Fibroblast of peridontal ligament (primary cell): ENCODE measurements at regions not wholly inside any gene's neighbourhood (a gene's known extent, or its start where the extent isn't known, plus 50 kb on each side); places are given as distances from the start of the nearest gene placed in this dataset.

Experiments
- DNase-seq: peaks from one replicate; pipeline ENCODE4 v3.0.0-alpha.2; 2010; ENCODE audit errors: extremely low read depth

DNA sequence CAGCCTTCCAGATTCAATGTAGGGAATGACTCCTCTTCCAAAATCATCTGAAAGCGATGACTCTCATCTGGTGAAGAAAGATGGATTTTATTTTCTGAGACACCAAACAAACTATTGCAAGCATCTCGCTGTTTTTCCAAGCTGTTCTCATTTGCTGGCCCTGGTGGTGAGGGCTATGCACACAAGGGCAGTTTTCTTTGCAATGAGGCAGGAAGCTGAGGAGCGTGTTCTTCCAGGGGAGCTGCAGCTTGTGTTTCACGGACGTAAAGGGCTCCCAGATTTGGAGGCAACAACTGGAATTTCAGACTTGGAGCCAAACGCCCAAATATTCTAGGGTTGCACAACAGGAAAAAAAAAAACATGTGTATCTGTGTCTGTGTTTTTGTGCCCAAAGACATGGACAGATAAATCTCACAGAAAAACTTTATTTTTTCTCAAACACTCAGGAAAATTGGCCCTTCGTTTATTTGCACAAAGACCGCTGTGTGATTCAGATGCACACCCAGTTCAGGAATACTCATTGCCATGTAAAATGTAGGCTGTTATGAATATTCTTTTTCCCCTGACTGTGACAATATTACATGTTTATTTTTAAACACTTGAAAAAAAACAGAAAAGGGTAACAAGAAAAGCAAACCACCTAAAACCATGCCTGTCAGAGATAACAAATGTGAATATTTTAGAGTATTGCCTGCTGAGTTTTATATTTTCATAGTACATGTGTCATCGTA, 151.3 kb downstream of the GAS1 start:
- DNase-seq: peak; percentile 97

DNA sequence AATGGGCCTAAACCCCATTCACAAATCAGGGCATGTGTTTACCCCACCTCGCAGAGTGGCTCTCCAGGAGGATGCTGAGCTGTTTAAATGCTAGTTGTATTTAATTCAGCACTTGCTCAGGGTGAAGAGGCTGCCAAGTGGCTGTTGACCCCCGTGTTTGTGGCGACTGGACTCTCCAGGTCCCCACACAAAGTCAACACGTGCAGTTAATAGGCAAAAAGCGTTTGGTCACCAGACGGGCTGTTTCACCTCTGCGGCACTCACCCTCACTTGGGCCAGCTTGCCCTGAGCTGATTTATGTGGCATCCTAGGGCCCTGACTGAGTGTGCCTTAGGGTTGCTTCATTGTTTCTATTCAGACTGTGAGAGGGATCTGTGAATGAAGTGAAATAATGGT, 152.3 kb downstream of the GAS1 start:
- DNase-seq: no peak

DNA sequence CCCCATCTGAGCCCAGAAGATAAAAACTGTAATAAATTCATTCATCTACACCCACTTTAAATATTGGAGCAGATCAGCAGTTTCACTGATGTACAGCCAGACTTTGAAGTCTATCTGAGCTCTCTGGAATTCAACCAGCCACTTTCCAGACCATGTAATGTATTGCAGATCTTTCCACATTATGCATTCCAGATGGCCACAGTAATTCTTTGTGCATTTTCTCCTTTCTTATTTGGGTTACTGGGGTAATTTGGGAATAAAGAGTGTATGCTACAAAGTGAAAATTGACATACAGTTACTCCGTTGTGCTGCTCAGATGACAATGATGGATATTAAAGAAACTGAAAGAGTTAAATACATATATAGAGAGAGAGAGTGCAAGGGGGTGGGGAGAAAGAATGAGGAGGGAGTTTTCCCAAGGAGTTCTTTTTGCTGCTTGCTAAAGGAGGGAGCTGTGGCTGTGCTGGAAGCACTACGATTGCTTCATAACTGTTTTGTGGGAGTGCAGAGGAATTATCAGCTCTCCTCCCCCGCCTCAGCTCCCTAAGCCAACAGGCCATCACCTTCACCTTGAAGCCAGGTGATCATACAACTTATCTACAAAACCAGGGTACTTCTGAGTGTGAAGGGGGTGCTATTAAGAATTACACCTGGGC, 152.8 kb downstream of the GAS1 start:
- DNase-seq: peak; percentile 93

DNA sequence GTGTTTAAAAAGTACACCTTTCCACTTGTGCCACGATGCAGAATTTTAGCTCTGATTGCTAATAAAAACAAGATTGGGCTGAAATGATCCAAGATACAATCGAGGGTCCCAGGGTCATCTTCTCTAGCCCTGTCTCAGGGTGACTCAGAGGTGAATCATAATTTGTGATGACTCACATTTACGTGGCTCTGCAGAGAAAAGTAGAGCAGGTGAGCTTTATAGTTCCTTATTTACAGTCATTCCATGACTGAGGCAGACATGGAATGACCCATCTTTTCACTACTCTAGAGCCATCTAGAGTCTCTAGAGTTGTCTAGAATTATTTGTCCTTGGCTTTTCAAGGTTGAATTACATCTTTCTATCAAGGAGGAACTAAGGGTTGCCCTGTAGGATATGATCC, 155.2 kb downstream of the GAS1 start:
- DNase-seq: no peak

DNA sequence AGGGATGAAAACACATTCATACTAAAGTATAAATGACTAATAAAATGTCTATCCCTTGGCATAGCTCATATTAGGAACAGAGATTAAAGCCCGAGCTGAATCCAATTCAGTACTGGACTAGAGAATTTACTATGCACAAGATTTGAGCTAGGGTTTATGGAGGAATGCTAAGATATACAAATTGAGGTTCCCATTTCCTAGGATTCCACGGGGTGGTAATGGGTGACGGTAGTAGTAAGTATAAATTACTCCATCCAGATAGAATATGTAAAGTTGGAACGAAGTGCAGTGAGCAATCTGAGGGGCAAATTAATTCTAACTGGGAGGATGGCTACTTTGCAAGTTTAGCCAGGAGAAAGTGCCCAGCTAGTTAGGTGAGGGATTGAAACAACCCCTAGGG, 156.5 kb downstream of the GAS1 start:
- DNase-seq: no peak

DNA sequence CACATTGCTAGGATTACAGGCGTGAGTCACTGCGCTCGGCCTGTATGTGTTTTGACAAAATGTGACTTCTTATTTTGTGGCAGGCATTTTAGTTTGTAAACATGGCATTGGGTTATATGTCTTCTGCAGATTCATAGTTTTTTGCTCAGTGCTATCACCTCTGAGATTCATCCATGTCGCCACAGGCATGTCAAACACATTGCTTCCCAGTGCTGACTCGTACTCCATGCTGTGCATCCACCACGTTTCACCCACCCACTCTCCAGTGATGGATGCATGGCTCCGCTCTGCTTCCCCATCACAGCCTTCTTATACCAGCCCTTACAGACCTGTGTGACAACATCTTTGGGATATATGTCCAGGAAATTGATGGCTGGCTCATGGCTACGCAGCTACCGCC, 158.8 kb downstream of the GAS1 start:
- no peak for DNase-seq

DNA sequence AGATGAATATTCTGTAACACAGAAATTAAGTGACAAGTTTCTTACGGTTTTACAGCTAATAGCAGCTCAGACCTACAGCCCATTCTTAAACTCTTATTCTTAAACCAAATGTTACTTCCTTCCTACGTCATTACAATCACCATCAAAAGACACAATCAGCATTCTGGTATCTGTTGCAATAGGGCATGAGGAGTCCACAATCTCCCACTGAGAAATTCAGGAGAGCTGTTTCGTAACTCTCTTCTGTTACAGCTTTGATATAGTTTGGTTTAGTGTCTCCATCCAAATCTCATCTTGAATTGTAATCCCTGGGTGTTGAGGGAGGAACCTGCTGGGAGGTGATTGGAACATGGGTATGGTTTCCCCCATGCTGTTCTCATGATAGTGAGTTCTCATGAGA, 163.4 kb downstream of the GAS1 start:
- peak; percentile 94 for DNase-seq

DNA sequence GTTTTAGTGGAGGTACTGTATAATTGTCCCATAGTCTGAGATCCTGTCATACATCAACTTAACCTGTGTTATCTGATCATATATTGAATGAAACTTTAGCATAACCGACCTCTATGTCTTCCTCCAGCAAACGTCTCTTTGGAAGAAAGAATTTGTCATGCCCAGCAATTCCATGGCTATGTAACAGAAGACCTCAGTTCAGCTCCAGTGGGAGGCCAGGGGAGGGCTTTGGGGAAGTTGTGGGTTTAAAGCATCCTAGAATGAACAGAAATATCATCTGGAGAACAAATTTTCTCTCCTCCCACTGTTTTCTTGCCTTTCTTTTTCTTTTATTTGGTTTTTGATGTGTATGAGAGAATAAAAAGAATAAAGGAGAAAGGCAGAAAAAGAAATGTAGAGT, 164.5 kb downstream of the GAS1 start:
- no peak for DNase-seq

DNA sequence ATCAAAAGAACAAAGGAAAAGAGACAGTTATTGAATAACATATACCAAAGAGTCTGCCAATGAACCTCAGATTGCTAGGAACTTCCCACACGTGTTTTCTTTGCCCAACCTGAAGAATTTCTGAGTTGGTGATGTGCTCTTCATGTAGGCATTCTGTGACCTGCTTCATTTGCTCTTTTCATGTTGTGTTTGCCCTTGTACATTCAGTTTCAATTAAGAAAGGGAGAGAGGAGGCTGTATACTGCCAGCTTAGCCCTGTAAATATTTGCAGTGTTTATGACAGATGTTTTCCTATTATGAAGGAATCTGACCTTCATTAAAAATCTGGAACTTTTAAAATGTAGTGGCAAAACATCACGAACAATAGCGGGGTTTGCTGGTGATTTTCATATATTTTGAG, 168.5 kb downstream of the GAS1 start:
- no peak for DNase-seq

DNA sequence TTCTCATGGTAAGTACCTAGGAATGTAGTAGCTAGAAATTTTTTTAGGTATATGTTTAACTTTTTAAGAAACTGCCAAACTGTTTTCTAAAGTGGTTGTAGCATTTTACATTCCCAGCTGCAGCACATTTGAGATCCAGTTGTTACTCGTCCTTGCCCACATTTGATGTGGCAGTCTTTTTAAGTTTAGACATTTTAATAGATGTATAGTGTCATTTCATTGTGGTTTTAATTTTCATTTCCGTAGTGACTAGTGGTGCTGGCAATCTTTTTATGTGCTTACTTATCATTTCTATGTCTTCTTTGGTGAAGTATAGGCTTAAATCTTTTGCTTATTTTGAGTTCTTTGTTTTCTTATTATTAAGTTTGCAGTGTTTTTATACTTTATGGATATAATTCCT, 171.6 kb downstream of the GAS1 start:
- no peak for DNase-seq

DNA sequence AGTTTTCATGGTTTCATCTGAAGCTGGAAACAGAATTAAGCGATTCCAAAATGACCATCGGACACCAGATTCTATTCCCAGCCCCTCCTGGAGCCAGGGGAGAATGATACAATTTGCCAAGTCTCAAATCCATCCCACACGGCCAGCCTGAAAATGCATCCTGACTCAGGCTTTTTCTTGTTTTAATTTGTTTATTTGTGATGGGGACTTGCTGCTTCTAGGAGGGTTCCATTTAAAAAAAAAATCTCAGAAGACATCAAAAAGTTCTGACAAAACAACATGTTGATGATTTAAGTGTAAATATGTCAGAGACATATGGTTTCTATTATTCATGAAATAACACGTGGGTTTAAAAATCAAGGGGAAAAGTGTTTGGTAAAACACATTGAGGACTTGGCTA, 173.2 kb downstream of the GAS1 start:
- peak; percentile 49 for DNase-seq

DNA sequence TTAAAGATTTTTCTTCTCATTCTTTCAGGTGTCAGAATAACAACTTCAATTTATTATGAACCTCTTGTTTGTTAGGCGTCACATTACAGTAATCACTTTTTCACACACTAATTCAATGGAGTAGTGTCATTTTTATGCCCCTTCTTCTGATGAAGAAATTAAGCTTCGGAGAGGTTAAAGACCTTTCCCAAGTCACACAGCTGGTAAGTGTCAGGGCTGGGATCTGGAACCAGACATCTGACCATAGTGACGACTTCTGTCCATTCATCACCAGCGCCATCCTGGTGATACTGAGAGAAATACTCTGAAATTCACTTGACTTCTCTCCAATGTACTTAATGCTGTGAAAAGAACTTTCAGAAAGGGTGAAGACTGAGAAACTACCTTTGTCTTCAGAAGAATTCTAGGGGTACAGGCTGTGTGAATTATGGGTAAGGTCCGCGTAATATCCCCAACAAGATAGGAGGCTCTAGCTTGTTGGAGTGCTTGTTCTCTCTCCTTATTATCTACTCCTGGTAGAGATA, 173.8 kb downstream of the GAS1 start:
- DNase-seq: no peak

DNA sequence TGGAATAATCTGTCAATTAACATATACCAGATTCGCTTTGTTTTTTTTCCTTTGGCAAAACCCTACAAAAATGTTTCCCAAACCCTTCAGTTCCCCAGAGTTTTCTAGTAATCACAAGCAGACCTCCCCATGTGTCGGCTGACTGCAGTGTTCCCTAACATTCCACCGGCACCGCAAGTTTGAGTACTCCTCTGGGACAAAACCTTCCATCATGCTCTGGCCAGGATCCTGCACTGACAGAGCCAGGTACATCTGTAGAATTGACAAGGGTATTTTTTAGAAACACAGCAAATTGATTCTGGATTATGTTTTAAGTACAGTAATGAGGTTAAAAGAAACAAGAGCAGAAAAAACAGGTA, 174.7 kb downstream of the GAS1 start:
- DNase-seq: peak; percentile 87

DNA sequence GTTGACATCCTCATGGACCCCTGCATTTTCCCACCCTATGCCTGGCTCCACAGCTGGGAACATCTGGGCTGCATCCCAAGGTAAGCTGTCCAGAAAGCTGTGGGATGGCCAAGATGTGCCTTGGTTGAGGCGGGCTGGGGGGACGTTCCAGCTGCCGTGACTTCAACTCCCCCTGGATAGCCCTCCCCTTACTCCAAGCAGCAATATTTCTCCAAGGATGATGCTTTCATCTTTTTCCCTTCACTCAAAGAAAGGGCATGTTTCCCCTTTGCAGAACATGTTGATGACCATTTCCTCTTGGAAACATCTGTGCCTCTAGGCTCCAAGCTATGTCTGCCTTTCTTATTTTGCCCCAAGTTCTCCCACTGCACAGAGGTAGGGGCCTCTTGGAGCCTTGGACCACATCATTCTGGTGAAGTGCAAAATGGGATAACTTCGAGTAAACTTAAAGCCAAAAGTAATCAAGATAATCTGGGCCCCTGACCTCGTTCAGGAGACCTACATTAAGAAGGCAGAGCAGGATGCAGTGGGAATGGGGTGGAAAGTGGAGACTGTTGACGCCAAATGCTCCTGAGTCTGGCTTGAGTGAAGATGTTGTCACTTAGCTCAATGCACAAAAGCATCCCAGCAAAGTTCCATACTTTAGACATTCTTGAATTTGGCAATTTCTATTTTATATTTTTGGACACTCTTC, 175.2 kb downstream of the GAS1 start:
- DNase-seq: no peak

DNA sequence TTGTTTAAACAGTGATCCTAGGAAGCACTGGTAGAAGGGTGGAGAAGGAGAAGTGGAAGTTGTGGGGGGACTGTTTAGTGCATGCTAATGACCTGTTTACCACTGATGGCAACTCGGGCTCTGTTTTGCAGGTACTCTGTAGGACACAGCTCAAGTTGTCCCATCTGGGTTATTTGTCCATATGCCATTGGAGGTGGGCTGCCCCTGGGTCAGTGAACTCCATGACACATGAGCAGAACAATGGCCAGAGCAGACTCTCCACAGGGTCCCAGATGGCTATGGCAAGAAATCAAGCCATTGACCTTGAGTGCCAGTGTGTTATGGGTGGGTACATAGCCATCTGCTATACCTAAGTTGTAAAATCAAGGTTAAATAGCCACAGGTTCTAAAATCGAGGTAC, 175.9 kb downstream of the GAS1 start:
- DNase-seq: no peak

DNA sequence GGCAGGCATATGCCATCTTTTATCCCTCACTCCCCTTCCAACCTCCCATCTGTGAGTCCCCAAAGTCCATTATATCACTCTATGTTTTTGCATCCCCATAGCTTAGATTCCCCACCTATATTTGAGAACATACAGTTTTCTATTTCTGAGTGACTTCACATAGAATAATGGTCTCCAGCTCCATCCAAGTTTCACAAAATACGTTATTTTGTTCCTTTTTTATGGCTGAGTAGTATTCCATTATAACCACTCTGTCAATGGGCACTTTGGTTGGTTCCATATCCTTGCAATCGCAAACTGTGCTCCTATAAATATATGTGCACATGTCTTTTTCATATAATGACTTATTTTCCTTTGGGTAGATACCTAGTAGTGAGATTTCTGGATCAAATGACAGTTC, 178.6 kb downstream of the GAS1 start:
- DNase-seq: no peak

DNA sequence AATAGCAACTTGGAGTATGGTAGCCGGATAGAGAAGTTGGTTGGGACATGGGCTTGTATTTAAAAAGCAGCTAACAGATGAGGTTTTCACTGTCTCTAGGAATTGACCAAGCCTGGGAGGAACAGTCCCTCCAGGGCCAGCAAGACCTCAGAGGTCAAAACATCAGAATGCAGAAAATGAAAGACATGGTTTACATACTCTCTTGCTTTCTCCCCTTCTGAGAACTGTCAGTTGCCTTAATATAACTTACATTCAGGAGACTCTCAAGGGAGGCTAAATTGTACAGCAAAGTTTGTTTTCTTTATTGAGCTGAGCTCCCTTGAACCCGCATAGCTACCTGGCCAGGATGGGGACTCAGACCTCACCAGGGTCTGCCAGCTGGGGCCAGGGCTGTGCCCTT, 179.3 kb downstream of the GAS1 start:
- no peak for DNase-seq

DNA sequence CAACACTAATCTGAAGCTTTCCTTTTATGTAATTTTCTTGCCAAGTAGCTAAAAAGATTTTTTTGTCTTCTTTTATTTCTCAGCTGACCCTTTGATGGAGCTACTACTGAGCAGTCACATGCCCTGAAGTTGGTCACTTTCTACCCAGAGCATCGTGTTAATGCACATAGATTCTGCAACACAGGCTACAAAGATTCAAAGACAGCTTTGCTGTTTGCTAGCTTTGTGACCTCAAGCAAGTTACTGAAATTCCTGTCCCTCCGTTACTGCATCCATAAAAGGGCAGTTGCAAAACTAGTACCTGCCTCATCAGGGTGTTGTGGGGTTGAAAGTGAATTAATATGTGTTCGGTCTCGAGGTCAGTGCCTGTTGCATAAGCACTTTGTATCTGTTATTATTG, 179.9 kb downstream of the GAS1 start:
- DNase-seq: no peak

DNA sequence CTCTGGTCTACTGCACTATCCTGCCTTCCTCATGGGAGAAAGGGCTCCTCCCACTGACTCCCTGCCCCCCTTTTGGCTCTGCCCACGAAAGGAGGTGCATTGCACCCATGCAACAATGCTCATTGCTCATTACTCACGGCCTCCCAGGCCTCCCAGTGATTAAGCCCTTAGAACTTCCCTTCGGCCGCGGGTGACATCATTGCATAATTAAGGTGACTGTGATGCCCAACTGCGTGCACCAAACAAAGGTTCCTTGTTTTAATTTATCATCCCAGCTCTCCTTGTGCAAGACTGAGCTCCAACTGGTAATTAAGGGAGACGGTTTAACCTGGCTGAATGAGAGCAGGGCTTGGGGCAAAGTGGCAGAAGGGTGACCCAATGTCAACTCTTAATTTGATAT, 180.4 kb downstream of the GAS1 start:
- peak; percentile 73 for DNase-seq

DNA sequence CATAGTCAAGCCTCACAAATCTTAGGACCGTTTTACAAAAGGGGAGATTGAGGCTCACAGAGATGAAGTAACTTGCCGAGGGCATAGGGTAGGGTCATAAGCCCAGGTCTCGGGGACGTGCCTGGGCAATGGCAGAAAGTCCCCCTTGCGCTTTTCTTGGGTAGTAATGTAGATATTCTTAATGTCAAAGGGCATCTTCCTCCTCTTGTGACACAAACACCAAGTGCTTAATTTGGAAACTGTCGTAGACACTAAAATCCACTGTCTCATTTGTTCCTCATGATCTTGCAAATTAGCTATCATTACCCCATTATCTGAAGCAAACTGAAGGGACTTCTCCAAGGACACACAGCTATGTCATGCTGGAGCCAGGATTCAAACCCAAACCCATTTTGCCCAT, 180.8 kb downstream of the GAS1 start:
- no peak for DNase-seq

DNA sequence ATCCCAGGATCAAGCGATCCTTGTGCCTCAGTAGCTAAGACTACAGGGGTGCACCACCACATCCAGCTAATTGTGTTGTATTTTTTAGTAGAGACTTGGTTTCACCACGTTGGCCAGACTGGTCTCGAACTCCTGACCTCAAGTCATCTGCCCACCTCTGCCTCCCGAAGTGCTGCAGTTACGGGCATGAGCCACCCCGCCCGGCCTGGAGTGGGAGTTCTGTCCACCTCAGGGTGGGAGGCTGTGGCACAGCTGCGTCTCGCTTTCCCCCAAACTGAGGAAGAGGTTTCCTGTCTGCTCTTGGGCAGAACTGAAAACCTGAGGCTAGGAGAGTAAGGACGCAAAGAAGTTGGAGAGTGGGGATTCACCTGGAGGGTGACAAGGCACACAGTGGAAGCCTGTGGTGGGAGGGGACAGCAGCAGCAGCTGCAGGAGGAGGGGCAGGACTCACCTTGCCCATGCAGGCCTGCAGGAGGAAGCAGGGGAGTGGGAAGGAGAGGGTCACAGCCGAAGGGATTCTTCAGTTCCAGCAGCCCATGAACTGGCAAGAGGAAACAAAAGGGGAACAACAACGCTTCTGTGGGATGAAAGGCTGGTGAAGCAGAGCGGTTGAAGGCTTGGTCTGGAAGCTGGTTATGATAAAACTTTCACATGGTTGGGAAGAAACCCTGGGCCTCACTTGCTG, 181.4 kb downstream of the GAS1 start:
- DNase-seq: no peak

DNA sequence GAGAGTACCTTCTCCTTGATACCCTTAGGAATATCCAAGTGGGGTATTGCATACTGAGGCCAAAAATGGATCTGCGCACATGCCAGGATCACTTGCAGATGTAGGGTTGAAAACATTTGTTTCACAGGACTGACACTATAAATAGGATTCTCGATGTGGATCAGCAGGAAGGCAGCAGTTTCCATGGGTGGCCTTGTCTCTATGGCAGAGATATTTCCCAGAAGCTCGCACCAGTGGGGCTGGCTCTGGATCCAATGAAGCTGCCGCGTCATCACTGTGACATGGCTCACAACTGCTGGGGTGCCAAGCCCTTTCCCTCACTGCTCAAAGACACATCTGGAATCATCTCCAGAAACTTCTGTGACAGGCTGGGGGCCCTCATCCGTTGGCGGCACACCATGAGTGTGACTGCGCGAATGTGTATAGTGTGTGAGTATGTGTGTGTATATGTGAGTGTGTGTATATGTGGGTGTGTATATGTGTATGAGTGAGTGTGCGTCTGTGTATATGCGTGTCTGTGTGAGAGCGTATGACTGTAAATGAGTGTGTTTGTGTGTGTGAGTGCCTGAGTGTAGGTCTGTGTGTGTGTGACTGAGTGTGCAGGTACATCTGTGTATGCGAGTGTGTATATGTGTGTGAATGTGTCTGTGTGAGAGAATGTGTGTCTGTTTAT, 182.5 kb downstream of the GAS1 start:
- no peak for DNase-seq
